Loucy (cell line): ENCODE measurements at regions not wholly inside any gene's neighbourhood (a gene's known extent, or its start where the extent isn't known, plus 50 kb on each side); places are given as distances from the start of the nearest gene placed in this dataset.

Experiments used
- H2AFZ ChIP-seq: fragments of 200-600 bp; sonication (generic); 2 replicates; pipeline ENCODE4 v1.6.0; 2016; ENCODE audit warnings: antibody characterized with exemption, mild to moderate bottlenecking, low read length, moderate library complexity
- H3F3A ChIP-seq: fragments of 200-600 bp; 2 replicates; pipeline ENCODE4 v1.6.0; 2016; ENCODE audit warnings: antibody characterized with exemption, low read depth, mild to moderate bottlenecking
- H3K27me3 ChIP-seq: fragments of 200-600 bp; sonication (generic); 2 replicates; pipeline ENCODE4 v1.6.1; 2014; ENCODE audit warnings: low read length, mild to moderate bottlenecking; ENCODE audit not compliant: insufficient read depth, poor library complexity, severe bottlenecking
- H3K36me3 ChIP-seq: fragments of 200-600 bp; sonication (generic); 2 replicates; pipeline ENCODE4 v1.6.1; 2016; ENCODE audit warnings: low read length; ENCODE audit not compliant: insufficient read depth
- H3K4me1 ChIP-seq: fragments of 200-600 bp; sonication (generic); 2 replicates; pipeline ENCODE4 v1.5.1; 2014; ENCODE audit warnings: low read length, mild to moderate bottlenecking; ENCODE audit not compliant: insufficient read depth, poor library complexity, severe bottlenecking
- H3K4me2 ChIP-seq: fragments of 200-600 bp; sonication (generic); 2 replicates; pipeline ENCODE4 v1.6.0; 2014; ENCODE audit warnings: antibody characterized with exemption, low read length, low read depth, mild to moderate bottlenecking; ENCODE audit not compliant: poor library complexity, severe bottlenecking
- H3K4me3 ChIP-seq: fragments of 200-600 bp; sonication (generic); 2 replicates; pipeline ENCODE4 v1.5.1; 2014; ENCODE audit warnings: low read length, mild to moderate bottlenecking, mixed read lengths; ENCODE audit not compliant: poor library complexity, severe bottlenecking
- H3K79me2 ChIP-seq: fragments of 200-600 bp; sonication (generic); 2 replicates; pipeline ENCODE4 v1.6.1; 2014; ENCODE audit warnings: low read length; ENCODE audit not compliant: insufficient read depth
- H3K9ac ChIP-seq: fragments of 200-600 bp; sonication (generic); 2 replicates; pipeline ENCODE4 v1.6.0; 2014; ENCODE audit warnings: mild to moderate bottlenecking, low read depth, low read length, moderate library complexity; ENCODE audit not compliant: poor library complexity, severe bottlenecking
- H3K9me2 ChIP-seq: fragments of 200-600 bp; sonication (generic); replicated peaks from 2 replicates; pipeline ENCODE4 v1.6.1; 2016; ENCODE audit warnings: low read depth, low read length, mixed read lengths
- H3K9me3 ChIP-seq: fragments of 200-600 bp; sonication (generic); 2 replicates; pipeline ENCODE4 v1.6.1; 2014; ENCODE audit warnings: mild to moderate bottlenecking, antibody characterized with exemption, low read length, low read depth; ENCODE audit not compliant: insufficient read depth
- H4K20me1 ChIP-seq: fragments of 200-600 bp; sonication (generic); 2 replicates; pipeline ENCODE4 v1.6.0; 2014; ENCODE audit warnings: antibody characterized with exemption, low read length, mild to moderate bottlenecking; ENCODE audit not compliant: insufficient read depth, poor library complexity, severe bottlenecking
- CTCF ChIP-seq: fragments of 200-600 bp; sonication (generic); conservative IDR thresholded peaks from 2 replicates; pipeline ENCODE4 v1.5.1; 2014; ENCODE audit warnings: mild to moderate bottlenecking, antibody characterized with exemption, low read length
- EZH2phosphoT487 ChIP-seq: fragments of 200-600 bp; IDR thresholded peaks from 2 replicates; pipeline ENCODE4 v1.6.1; 2018; ENCODE audit warnings: antibody characterized with exemption, mild to moderate bottlenecking, moderate library complexity, borderline replicate concordance

DNA sequence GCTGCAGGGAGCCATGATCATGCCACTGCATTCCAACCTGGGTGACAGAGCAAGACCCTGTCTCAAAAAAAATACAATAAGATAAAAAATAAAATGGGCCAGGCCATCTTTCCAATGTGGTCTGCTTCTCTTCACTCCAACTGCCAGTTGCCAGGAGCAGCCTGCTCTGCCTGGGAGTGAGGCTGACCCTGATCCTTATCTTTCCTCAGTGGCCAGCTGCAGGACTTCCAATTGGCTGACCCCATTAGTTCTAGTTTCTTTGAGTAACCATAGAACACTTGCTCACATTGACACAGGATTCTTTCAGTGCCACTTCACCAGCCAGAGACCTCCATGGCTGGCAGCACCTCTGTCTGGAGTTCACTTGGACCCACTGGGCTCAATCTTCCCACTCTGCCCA, 258.6 kb downstream of the MID1IP1 start:
- no peaks in the 10 kb centered on the region for H4K20me1 ChIP-seq
- H3K79me2 ChIP-seq: no peaks in the 10 kb centered on the region
- H3K4me3 ChIP-seq: no peak overlapping the region
- no peak overlapping the region for H3K4me2 ChIP-seq
- no peaks in the 10 kb centered on the region for H3K36me3 ChIP-seq
- no peaks in the 10 kb centered on the region for H3K9me2 ChIP-seq
- H3K27me3 ChIP-seq: no peaks in the 10 kb centered on the region
- TF ChIP-seq CTCF (no peak), EZH2phosphoT487 (no peak)
- H3K9ac ChIP-seq: no peak overlapping the region
- H3F3A ChIP-seq: no peaks in the 10 kb centered on the region
- no peak overlapping the region for H2AFZ ChIP-seq
- no peaks in the 10 kb centered on the region for H3K9me3 ChIP-seq
- no peaks in the 10 kb centered on the region for H3K4me1 ChIP-seq

GRCh38 chrX:39063037-39063436, 261.8 kb downstream of the MID1IP1 start:
- no peaks in the 10 kb centered on the region for H3K9me2 ChIP-seq
- H3K79me2 ChIP-seq: no peaks in the 10 kb centered on the region
- TF ChIP-seq EZH2phosphoT487 (no peak), CTCF (no peak)
- no peak overlapping the region for H3K4me3 ChIP-seq
- H3K36me3 ChIP-seq: no peaks in the 10 kb centered on the region
- H2AFZ ChIP-seq: no peak overlapping the region
- no peaks in the 10 kb centered on the region for H3F3A ChIP-seq
- no peaks in the 10 kb centered on the region for H4K20me1 ChIP-seq
- H3K4me2 ChIP-seq: no peak overlapping the region
- no peaks in the 10 kb centered on the region for H3K4me1 ChIP-seq
- no peak overlapping the region for H3K9ac ChIP-seq
- no peaks in the 10 kb centered on the region for H3K27me3 ChIP-seq
- H3K9me3 ChIP-seq: no peaks in the 10 kb centered on the region

- Histone ChIP-seq H3K27me3 (no peaks in the 10 kb centered on the region), H3K79me2 (no peaks in the 10 kb centered on the region), H3K9ac (no peak overlapping the region), H4K20me1 (no peaks in the 10 kb centered on the region), H3K4me2 (no peak overlapping the region), H3F3A (no peaks in the 10 kb centered on the region), H3K4me3 (no peak overlapping the region), H3K36me3 (no peaks in the 10 kb centered on the region), H3K9me2 (no peaks in the 10 kb centered on the region), H3K4me1 (no peaks in the 10 kb centered on the region), H2AFZ (no peak overlapping the region), H3K9me3 (no peaks in the 10 kb centered on the region)
- TF ChIP-seq EZH2phosphoT487 (no peak), CTCF (no peak)
Observed at GRCh38 chrX:39063702-39064101, 262.4 kb downstream of the MID1IP1 start.
